ENCODE measurements at regions not wholly inside any gene's neighbourhood (a gene's known extent, or its start where the extent isn't known, plus 50 kb on each side); places are given as distances from the start of the nearest gene placed in this dataset.

- Histone ChIP-seq H2BK20ac (ENCODE audit: low read depth, low read length) (no peak overlapping the region), H2AK5ac (ENCODE audit: low read depth, low read length) (no peak overlapping the region), H2BK5ac (ENCODE audit: low read depth, low read length, poor library complexity, severe bottlenecking) (no peak overlapping the region), H4K8ac (ENCODE audit: low read depth in 2 of 2, low read length in 2 of 2) (no peak overlapping the region), H3K9me1 (ENCODE audit: insufficient read depth, low read length) (no peaks in the 10 kb centered on the region), H4K91ac (ENCODE audit: insufficient read depth, low read depth, low read length) (no peak overlapping the region), H3K14ac (replicated peaks; ENCODE audit: low read depth, low read length) (no peak overlapping the region), H3K79me1 (ENCODE audit: low read depth in 1 of 2, low read length in 2 of 2) (no peaks in the 10 kb centered on the region), H3K18ac (ENCODE audit: low read depth, low read length) (no peak overlapping the region), H3K56ac (ENCODE audit: extremely low read depth, insufficient read depth, low read length) (no peak overlapping the region), H2BK120ac (ENCODE audit: low read depth, low read length) (no peak overlapping the region), H3K4me2 (ENCODE audit: low read depth, low read length) (no peak overlapping the region; the same call in 1 of the 2 replicates), H2AFZ (replicated peaks; ENCODE audit: low read length, poor library complexity) (no peak overlapping the region), H3K4me3 (ENCODE audit: insufficient read depth, low read depth, low read length) (no peak overlapping the region), H4K5ac (ENCODE audit: low read depth, low read length) (no peak overlapping the region), H3K4ac (ENCODE audit: low read depth, low read length) (no peak overlapping the region), H3K9me3 (ENCODE audit: control insufficient read depth, insufficient read depth, low read length) (no peaks in the 10 kb centered on the region; the same call in 1 of the 2 replicates), H3K9ac (ENCODE audit: low read depth, low read length) (no peak overlapping the region), H2AK9ac (replicated peaks; ENCODE audit: low read depth, low read length, poor library complexity) (no peak overlapping the region), H4K20me1 (ENCODE audit: insufficient read depth, low read length) (no peaks in the 10 kb centered on the region), H3K36me3 (ENCODE audit: control insufficient read depth, insufficient read depth, low read length) (no peaks in the 10 kb centered on the region), H3K27ac (ENCODE audit: insufficient read depth, low read length) (no peak overlapping the region), H3K27me3 (ENCODE audit: control insufficient read depth, insufficient read depth, low read length) (peaks cover 9% of the 10 kb centered on the region), H3K23ac (ENCODE audit: low read depth, low read length) (no peak overlapping the region), H2BK15ac (ENCODE audit: low read depth, low read length) (no peak overlapping the region), H3K4me1 (ENCODE audit: control insufficient read depth, insufficient read depth, low read length) (peaks cover 4% of the 10 kb centered on the region)
- DNase-seq: no peak
- ChIA-PET CTCF (interaction anchor here (1.2 kb wide), 1 partner anchor 11 kb away, joined by 6 read pairs; no protein-coding TSS in a partner anchor), POLR2A (ENCODE audit: unreplicated experiment) (no interaction called here)
- no peak for TF ChIP-seq CHD1 (IDR thresholded peaks at IDR 0.05; ENCODE audit: low read depth, low read length)
- no peak for TF ChIP-seq POLR2A (IDR thresholded peaks at IDR 0.05; ENCODE audit: low read depth, low read length)
- no peak for TF ChIP-seq CEBPB (IDR thresholded peaks at IDR 0.05; ENCODE audit: low read depth, low read length)
- no peak for TF ChIP-seq BHLHE40 (IDR thresholded peaks at IDR 0.05; ENCODE audit: low read depth, low read length)
- TF ChIP-seq MXI1 (IDR thresholded peaks at IDR 0.05; ENCODE audit: borderline replicate concordance, low read depth, low read length): no peak
- TF ChIP-seq CTCF (conservative IDR thresholded peaks at IDR 0.05; ENCODE audit: low read depth, low read length): no peak
- TF ChIP-seq RCOR1 (IDR thresholded peaks at IDR 0.05; ENCODE audit: insufficient replicate concordance, low read length): no peak
- TF ChIP-seq USF2 (IDR thresholded peaks at IDR 0.05; ENCODE audit: low read depth, low read length): no peak
- no peak for TF ChIP-seq FOS (IDR thresholded peaks at IDR 0.05; ENCODE audit: low read depth, low read length)
- no peak for TF ChIP-seq MAZ (IDR thresholded peaks at IDR 0.05; ENCODE audit: borderline replicate concordance, low read depth, low read length)
- TF ChIP-seq NFE2L2 (IDR thresholded peaks at IDR 0.05; ENCODE audit: low read depth, low read length): no peak
- no peak for TF ChIP-seq RAD21 (IDR thresholded peaks at IDR 0.05; ENCODE audit: low read length)
- TF ChIP-seq RFX5 (IDR thresholded peaks at IDR 0.05; ENCODE audit: low read depth, low read length): no peak
- no peak for TF ChIP-seq SMC3 (IDR thresholded peaks at IDR 0.05; ENCODE audit: low read depth, low read length)
- intact Hi-C loops (cut with micrococcal nuclease): no loop called here
- dilution Hi-C loops (cut with HindIII; ENCODE audit: low sequenced_read_pairs, unreplicated experiment): no loop called here
- in situ Hi-C loops (cut with MboI; ENCODE audit: low sequenced_read_pairs): no loop called here
- BruUV-seq (replicated peaks): no TSS peak
- ATAC-seq (ENCODE audit: low read depth): no peak
- no CpG with 5 or more reads among the region's 6 CpGs for WGBS, 2 experiments (ENCODE audit: extremely low coverage in 2 of 2, insufficient read length in 1 of 2)
Observed at GRCh38 chr9:107228496-107229039, 54.5 kb upstream of the RAD23B start.
